HL-60 (cell line): ENCODE measurements at regions not wholly inside any gene's neighbourhood (a gene's known extent, or its start where the extent isn't known, plus 50 kb on each side); places are given as distances from the start of the nearest gene placed in this dataset.

Experiments used
- CTCF ChIP-seq: IDR thresholded peaks from one replicate; pipeline ENCODE4 v1.5.1; 2011; ENCODE audit warnings: low read length, control low read depth, inconsistent platforms; ENCODE audit not compliant: insufficient read depth
- REST ChIP-seq: IDR thresholded peaks from 2 replicates; pipeline ENCODE4 v1.6.1; 2012; ENCODE audit warnings: low read depth; ENCODE audit not compliant: insufficient replicate concordance
- SPI1 ChIP-seq: IDR thresholded peaks from 2 replicates; pipeline ENCODE4 v1.6.1; 2012; ENCODE audit warnings: low read depth, mild to moderate bottlenecking, borderline replicate concordance

GRCh38 chr9:108709997-108710396, 145.8 kb downstream of the ACTL7B start:
- TF ChIP-seq CTCF (no peak), SPI1 (no peak), REST (no peak)
